Peyer's patch (tissue), 4 donors: ENCODE measurements at regions not wholly inside any gene's neighbourhood (a gene's known extent, or its start where the extent isn't known, plus 50 kb on each side); places are given as distances from the start of the nearest gene placed in this dataset.

ENCODE experiments used
- POLR2A ChIP-seq, 2 donors: fragments of 450-650 bp; IDR thresholded peaks; one replicate each; pipeline ENCODE4 v1.5.1; 2017; ENCODE audit warnings: antibody characterized with exemption in 2 of 2, mild to moderate bottlenecking in 2 of 2, moderate library complexity in 2 of 2
- TF ChIP-seq, protein P1 (sequence below), 6 experiments: fragments of 450-650 bp in 4 of 6; fragments of 200-600 bp in 2 of 6; sonication (generic) in 1 of 6; IDR thresholded peaks; one replicate each; pipeline ENCODE4 v1.5.1; 2017 to 2019; ENCODE audit warnings: antibody characterized with exemption in 6 of 6, mild to moderate bottlenecking in 3 of 6, moderate library complexity in 1 of 6

DNA sequence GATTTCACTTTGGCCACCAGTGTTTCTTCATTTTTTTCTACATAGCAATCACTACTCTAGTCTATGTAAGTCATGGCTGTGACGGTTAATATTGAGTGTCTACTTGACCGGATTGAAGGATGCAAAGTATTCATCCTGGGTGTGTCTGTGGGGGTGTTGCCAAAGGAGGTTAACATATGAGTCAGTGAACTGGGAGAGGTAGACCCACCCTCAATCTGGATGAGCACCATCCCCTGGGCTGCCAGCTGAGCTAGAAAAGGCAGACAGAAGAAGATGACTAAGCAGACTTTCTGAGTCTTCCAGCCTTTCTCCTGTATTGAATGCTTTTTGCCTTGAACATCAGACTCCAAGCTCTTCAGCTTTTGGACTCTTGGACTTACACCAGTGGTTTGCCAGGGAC is 265.0 kb upstream of the SLC8A1 start:
- TF ChIP-seq, protein P1, sequence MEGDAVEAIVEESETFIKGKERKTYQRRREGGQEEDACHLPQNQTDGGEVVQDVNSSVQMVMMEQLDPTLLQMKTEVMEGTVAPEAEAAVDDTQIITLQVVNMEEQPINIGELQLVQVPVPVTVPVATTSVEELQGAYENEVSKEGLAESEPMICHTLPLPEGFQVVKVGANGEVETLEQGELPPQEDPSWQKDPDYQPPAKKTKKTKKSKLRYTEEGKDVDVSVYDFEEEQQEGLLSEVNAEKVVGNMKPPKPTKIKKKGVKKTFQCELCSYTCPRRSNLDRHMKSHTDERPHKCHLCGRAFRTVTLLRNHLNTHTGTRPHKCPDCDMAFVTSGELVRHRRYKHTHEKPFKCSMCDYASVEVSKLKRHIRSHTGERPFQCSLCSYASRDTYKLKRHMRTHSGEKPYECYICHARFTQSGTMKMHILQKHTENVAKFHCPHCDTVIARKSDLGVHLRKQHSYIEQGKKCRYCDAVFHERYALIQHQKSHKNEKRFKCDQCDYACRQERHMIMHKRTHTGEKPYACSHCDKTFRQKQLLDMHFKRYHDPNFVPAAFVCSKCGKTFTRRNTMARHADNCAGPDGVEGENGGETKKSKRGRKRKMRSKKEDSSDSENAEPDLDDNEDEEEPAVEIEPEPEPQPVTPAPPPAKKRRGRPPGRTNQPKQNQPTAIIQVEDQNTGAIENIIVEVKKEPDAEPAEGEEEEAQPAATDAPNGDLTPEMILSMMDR (IDR thresholded peaks at IDR 0.05): no peak
- TF ChIP-seq POLR2A (IDR thresholded peaks at IDR 0.05): no peak
